ES-I3 (cell line): ENCODE measurements at regions not wholly inside any gene's neighbourhood (a gene's known extent, or its start where the extent isn't known, plus 50 kb on each side); places are given as distances from the start of the nearest gene placed in this dataset.
"Not testable (repeated sequence)": the region's sequence is repeated elsewhere in the genome, so short reads cannot be mapped to it uniquely, and the experiment has no call there.

Experiments
- H3K36me3 ChIP-seq: 2 replicates; pipeline ENCODE4 v1.6.1; 2013; ENCODE audit warnings: mild to moderate bottlenecking, low read length, control low read depth, moderate library complexity; ENCODE audit not compliant: insufficient read depth
- H3K4me1 ChIP-seq: 2 replicates; pipeline ENCODE4 v1.6.1; 2013; ENCODE audit warnings: mild to moderate bottlenecking, control low read depth, low read length; ENCODE audit not compliant: insufficient read depth
- H3K9ac ChIP-seq: 2 replicates; pipeline ENCODE4 v1.6.1; 2013; ENCODE audit warnings: low read depth, mild to moderate bottlenecking, low read length, moderate library complexity
- H3K9me3 ChIP-seq: 2 replicates; pipeline ENCODE4 v1.6.1; 2013; ENCODE audit warnings: mild to moderate bottlenecking, low read length, moderate library complexity; ENCODE audit not compliant: control insufficient read depth, insufficient read depth

DNA sequence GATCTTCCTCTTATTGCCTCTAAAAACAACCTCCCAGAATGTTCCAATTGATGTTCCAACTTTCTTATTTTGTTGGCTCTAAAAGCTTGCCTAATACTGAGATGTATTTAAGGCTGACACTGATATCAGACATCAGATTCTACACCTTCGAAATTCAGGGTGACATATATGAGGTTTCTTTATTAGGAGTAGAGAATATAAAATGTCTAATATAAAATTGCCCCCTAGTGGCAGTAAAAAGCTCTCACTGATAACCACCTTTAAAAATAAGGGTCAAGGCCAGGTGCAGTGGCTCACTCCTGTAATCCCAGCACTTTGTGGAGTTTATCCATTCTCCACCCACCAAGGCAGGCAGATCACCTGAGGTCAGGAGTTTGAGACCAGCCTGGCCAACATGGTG is 789.7 kb upstream of the SLC39A10 start:
- Histone ChIP-seq H3K9ac (no peak overlapping the region), H3K36me3 (no peaks in the 10 kb centered on the region), H3K4me1 (no peaks in the 10 kb centered on the region), H3K9me3 (no peaks in the 10 kb centered on the region)

DNA sequence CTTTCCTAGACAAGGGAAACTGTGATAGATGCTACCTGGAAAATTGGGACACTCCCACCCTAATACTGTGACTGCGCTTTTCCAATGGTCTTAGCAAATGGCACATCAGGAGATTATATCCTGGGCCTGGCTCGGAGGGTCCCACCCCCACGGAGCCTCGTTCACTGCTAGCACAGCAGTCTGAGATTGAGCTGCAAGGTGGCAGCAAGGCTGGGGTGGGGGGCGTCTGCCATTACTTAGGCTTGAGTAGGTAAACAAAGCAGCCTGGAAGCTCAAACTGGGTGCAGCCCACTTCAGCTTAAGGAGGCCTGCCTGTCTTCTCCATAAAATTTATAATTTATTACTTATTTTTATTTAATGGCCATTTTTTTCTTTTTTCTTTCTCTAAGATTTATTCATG is 802.1 kb upstream of the SLC39A10 start:
- H3K9me3 ChIP-seq: no peaks in the 10 kb centered on the region
- no peaks in the 10 kb centered on the region for H3K4me1 ChIP-seq
- no peaks in the 10 kb centered on the region for H3K36me3 ChIP-seq

DNA sequence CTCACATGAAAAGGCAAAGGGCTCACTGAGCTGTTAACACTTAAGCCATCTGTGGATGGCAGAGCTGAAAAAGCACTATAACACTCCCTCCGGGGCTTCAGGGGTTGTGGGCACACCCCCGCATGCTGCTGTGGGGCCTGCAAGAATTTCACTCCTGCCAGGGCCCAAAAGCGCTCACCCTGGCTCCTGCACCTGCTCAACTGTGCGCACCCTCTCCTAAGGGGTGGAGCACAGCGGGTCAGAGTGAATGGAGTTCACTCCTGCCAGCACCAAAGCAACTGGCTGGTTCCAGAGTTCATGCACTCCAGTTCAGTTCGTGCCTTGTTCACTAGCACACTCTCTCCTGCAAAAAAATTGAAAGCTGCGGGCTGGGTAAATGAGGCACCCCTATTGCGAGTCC is 814.2 kb upstream of the SLC39A10 start:
- Histone ChIP-seq H3K36me3 (no peaks in the 10 kb centered on the region), H3K9me3 (no peaks in the 10 kb centered on the region), H3K9ac (no peak overlapping the region), H3K4me1 (no peaks in the 10 kb centered on the region)

More for the DNA sequence above, 802.1 kb upstream of the SLC39A10 start:
- no peak overlapping the region for H3K9ac ChIP-seq

DNA sequence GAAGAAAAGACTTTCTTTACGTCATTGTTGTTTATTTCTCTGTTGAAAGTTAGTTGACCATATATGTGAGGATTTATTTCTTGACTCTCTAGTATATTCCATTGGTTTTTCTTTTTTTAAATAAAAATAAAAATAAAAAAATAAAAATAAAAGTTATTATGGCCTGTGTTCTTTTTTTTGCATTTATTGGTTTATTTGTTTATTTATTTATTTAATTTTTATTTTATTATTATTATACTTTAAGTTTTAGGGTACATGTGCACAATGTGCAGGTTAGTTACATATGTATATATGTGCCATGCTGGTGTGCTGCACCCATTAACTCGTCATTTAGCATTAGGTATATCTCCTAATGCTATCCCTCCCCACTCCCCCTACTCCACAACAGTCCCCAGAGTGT is 822.7 kb upstream of the SLC39A10 start:
- H3K4me1 ChIP-seq, H3K9ac ChIP-seq, H3K9me3 ChIP-seq, H3K36me3 ChIP-seq: not testable (repeated sequence)

DNA sequence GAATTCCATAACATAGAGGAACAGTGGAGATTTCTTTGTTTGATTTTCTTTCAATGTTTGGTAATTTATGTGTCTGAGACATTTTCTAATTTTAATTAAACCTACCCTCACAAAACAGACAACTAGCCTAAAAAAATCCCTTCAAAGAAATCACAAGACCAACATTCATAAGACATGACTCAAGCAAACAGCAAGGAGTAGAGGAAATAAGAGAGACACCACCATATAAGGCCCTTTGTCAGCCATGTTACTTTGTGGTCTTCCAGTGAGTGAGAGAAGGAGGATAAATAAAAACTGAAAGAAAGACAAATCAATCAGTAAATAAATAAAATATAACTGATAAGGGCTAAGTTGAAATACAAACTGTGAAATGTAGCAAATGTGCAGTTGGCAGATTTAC is 830.8 kb upstream of the SLC39A10 start:
- Histone ChIP-seq H3K36me3 (no peaks in the 10 kb centered on the region), H3K9ac (no peak overlapping the region), H3K4me1 (no peaks in the 10 kb centered on the region), H3K9me3 (no peaks in the 10 kb centered on the region)

DNA sequence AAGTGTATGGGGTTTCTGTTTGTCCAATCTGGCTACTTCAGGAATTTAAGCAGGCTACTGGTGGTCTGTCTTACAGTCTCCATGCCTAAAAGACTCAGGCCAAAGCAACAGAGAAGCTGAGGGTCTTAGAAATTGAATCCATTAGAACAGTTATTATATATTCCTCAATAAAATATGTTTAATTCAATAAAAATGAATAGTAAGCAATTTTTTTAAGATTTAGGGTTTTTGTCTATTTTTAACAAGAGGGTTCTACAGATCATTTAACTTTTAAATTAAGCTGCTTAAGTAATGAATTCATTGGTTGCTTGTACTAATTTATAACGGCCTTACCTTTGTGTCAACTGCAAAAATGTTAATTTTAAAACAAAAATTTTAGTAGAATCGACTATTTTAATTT is 832.6 kb upstream of the SLC39A10 start:
- Histone ChIP-seq H3K4me1 (no peaks in the 10 kb centered on the region), H3K9me3 (no peaks in the 10 kb centered on the region), H3K9ac (no peak overlapping the region), H3K36me3 (no peaks in the 10 kb centered on the region)

DNA sequence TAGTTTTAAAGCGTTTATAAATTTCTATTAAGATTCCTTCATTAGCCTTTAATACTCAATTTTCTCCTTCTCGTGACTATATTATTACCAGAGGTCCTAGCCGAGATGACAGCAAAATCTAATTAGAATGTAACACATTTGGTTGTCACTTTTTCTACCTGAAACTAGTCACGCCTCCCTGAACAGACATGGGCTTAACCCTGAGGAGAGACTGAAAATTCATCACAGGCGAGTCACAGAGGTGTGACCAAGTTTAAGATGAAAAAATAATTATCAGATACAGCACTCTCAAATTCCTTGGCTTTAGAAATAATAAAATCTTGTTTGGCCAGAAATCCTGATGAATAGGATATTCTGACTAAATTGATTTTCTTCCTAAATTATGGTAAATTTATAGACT is 834.4 kb upstream of the SLC39A10 start:
- no peaks in the 10 kb centered on the region for H3K4me1 ChIP-seq
- H3K9me3 ChIP-seq: no peaks in the 10 kb centered on the region
- no peak overlapping the region for H3K9ac ChIP-seq
- no peaks in the 10 kb centered on the region for H3K36me3 ChIP-seq

DNA sequence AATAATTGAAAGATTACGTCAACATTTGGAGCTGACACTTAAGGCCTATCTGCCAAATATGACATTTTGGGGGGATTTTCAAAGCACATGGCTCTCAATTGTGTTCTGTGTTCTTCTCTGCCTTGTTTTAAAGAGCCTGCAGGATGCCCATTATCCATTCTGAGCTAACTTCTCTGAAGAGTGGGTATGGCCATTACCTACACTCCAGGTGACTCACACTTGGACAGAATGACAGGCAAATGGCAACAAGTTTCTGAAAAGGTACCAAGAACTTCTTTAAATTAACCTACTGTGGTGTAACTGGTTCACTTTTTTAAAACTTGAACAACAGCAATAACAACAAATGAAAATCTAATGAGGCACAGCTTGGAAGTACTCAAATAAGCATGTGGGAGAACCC is 834.9 kb upstream of the SLC39A10 start:
- H3K9ac ChIP-seq: no peak overlapping the region
- H3K9me3 ChIP-seq: no peaks in the 10 kb centered on the region
- H3K36me3 ChIP-seq: no peaks in the 10 kb centered on the region

DNA sequence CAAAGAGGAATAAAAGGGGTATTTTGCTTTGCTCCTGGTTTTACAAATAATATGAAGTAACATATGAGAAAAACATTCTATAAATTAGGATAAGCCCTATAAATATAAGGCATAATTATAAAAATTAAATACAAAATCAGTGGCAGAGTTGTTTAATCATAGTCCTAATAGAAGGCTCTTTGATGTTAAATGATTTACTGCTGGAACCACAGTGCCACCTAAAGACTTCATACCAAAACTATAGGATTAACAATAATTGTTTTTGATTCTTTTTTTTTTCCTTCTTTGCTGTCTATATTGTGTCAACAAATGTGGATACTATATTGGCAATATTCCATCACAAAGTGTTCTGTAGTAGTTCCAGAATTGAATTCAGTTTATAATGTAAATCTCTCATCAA is 837.7 kb upstream of the SLC39A10 start:
- Histone ChIP-seq H3K36me3 (no peaks in the 10 kb centered on the region), H3K9ac (no peak overlapping the region), H3K9me3 (no peaks in the 10 kb centered on the region), H3K4me1 (no peaks in the 10 kb centered on the region)

More for the DNA sequence above, 834.9 kb upstream of the SLC39A10 start:
- no peaks in the 10 kb centered on the region for H3K4me1 ChIP-seq

DNA sequence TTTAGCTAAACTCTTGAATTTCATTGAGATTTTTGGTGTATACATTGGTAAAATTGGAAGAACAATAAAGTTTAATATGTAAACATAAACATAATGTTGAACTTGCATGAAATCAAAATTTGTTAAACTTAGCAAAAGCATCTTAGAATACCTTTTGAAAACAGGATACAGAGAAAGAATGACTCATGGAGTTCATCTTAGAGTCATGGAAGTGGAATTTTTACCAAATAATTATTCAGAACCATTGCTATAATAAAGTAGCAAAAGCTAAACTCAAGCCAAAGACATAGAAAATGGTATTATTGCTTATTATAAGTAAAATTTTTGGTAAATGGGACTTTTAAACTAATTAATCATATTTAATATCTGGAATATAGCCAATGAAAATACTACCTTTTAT is 841.6 kb upstream of the SLC39A10 start:
- Histone ChIP-seq H3K4me1 (no peaks in the 10 kb centered on the region), H3K9ac (no peak overlapping the region), H3K36me3 (no peaks in the 10 kb centered on the region), H3K9me3 (no peaks in the 10 kb centered on the region)

DNA sequence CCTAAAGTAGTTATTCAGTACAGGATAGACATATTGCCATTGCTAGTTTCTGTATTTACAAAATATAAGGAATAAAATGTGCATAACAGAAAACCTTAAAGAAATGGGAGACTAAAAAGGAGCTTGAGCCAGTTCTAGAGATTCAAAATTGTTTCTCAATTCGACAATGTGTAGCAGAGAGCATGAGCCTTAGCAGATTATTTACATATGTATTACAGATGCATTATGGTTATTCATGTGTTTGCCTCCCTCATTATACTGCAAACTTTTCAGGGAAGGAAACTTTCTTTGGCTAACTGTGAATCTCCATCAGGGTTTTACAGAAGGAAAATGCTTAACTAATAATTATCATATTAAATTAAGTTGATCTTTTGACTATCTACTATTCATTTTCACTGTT is 854.4 kb upstream of the SLC39A10 start:
- no peak overlapping the region for H3K9ac ChIP-seq
- no peaks in the 10 kb centered on the region for H3K4me1 ChIP-seq
- no peaks in the 10 kb centered on the region for H3K9me3 ChIP-seq
- H3K36me3 ChIP-seq: no peaks in the 10 kb centered on the region

DNA sequence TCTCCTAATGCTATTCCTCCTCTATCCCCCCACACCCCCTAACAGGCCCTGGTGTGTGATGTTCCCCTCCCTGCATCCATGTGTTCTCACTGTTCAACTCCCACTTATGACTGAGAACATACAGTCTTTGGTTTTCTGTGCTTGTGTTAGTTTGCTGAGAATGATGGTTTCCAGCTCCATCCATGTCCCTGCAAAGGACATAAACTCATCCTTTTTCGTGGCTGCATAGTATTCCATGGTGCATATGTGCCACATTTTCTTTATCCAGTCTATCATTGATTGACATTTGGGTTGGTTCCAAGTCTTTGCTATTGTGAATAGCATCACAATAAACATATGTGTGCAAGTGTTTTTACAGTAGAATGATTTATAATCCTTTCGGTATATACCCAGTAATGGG is 870.0 kb upstream of the SLC39A10 start:
- H3K4me1 ChIP-seq, H3K9me3 ChIP-seq, H3K9ac ChIP-seq, H3K36me3 ChIP-seq: not testable (repeated sequence)

DNA sequence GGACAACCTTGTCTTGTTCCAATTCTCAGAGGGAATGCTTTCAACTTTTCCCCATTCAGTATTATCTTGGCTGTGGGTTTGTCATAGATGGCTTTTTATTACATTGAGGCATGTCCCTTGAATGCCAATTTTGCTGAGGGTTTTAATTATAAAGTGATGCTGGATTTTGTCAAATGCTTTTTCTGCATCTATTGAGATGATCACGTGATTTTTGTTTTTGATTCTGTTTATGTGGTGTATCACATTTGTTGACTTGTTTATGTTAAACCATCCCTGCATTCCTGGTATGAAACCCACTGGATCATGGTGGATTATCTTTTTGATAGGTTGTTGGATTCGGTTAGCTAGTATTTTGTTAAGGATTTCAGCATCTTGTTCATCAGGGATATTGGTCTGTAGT is 885.6 kb upstream of the SLC39A10 start:
- H3K9ac ChIP-seq, H3K9me3 ChIP-seq, H3K36me3 ChIP-seq, H3K4me1 ChIP-seq: not testable (repeated sequence)

DNA sequence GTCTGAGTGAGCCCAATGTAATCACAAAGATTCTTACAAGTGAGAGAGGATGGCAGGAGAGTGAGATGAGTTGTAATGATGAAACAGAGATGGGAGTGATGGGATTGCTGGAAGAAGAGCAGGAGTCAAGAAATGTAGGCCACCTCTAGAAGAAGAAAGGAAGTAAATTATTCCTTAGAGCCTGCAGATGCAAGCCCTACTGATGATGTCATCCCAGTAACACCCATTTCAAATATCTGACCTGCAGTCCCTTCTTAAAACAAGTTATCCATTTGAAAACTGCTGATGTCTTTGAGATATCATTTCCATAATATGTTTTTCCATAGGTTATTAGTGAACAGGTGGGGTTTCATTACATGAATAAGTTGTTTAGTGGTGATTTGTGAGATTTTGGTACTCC is 888.0 kb upstream of the SLC39A10 start:
- H3K36me3 ChIP-seq: no peaks in the 10 kb centered on the region

DNA sequence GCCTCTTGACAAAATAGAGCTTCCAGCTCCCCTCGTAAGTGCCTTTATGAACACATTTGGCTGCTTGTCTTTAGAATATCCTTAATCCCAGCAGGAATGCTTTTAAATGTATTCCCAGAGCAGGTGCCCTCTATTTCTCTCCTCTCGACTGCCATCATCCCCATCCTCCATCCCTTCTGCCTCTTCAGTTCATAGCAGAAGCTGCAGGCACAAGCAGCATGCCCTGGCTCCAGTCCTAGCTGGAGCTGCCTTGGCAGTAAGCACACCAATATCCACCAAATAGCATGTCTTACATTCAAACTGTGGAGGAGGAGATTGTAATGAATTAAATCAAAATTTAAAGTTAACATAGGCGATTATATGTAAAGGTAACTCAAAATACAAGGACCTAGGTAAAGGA is 891.3 kb upstream of the SLC39A10 start:
- Histone ChIP-seq H3K36me3 (no peaks in the 10 kb centered on the region), H3K9ac (no peak overlapping the region), H3K9me3 (no peaks in the 10 kb centered on the region), H3K4me1 (no peaks in the 10 kb centered on the region)

More for the DNA sequence above, 888.0 kb upstream of the SLC39A10 start:
- Histone ChIP-seq H3K4me1 (no peaks in the 10 kb centered on the region), H3K9me3 (peaks cover 2% of the 10 kb centered on the region; the same call in 1 of the 2 replicates), H3K9ac (no peak overlapping the region)

DNA sequence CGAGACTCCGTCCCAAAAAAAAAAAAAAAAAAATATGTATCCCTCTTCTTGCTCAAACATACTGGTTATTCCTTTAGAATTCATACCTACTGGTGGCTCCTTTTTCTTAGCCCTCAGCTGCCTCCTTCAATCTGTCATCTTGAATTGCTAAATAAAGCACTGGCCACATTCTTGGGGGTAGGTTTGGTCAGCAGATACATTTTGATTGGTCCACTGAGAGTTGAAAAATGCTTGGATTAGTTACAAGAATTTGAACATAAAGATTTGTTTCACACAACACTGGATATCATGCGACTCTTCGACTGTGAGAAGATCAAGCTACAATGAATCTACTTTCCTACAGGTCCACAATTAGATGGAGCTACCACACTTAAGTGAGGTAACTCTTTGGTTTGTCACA is 906.1 kb upstream of the SLC39A10 start:
- Histone ChIP-seq H3K9me3 (no peaks in the 10 kb centered on the region), H3K4me1 (no peaks in the 10 kb centered on the region), H3K9ac (no peak overlapping the region), H3K36me3 (no peaks in the 10 kb centered on the region)
